ENCODE measurements at regions not wholly inside any gene's neighbourhood (a gene's known extent, or its start where the extent isn't known, plus 50 kb on each side); places are given as distances from the start of the nearest gene placed in this dataset.
"Not testable (repeated sequence)": the region's sequence is repeated elsewhere in the genome, so short reads cannot be mapped to it uniquely, and the experiment has no call there.

- H2BK120ac ChIP-seq (ENCODE audit: low read depth, low read length), result no peak overlapping the region
- no peak for DNase-seq (ENCODE audit: low spot score)
- H4K91ac ChIP-seq (ENCODE audit: low read depth, low read length, poor library complexity), result no peak overlapping the region
- no peak overlapping the region for H2BK12ac ChIP-seq (ENCODE audit: low read length)
- H3K27ac ChIP-seq (replicated peaks; ENCODE audit: low read length), result no peak overlapping the region
- H3K9me3 ChIP-seq (replicated peaks in 1 of 2; ENCODE audit: control insufficient read depth in 2 of 2, insufficient read depth in 1 of 2, low read depth in 1 of 2, low read length in 2 of 2), result peaks cover 0 to 4% of the 10 kb centered on the region in 2 donors
- H3K79me1 ChIP-seq (ENCODE audit: low read depth, low read length), result no peaks in the 10 kb centered on the region
- no peaks in the 10 kb centered on the region for H3K36me3 ChIP-seq (replicated peaks in 1 of 2; ENCODE audit: control insufficient read depth in 2 of 2, insufficient read depth in 2 of 2, low read length in 2 of 2)
- no peak overlapping the region for H3K4ac ChIP-seq (ENCODE audit: low read length)
- no peak overlapping the region for H2BK15ac ChIP-seq (ENCODE audit: low read length)
- no peak overlapping the region for H2BK5ac ChIP-seq (ENCODE audit: low read length)
- no peak overlapping the region for H3K9ac ChIP-seq (ENCODE audit: low read depth, low read length, poor library complexity)
- H2AK5ac ChIP-seq (ENCODE audit: low read depth, low read length), result no peak overlapping the region
- H3K4me3 ChIP-seq (ENCODE audit: low read length in 2 of 2), result no peak overlapping the region
- WGBS, 2 donors (ENCODE audit: extremely low coverage in 2 of 2, insufficient read length in 2 of 2, insufficient replicate concordance in 1 of 2), result no CpG with 5 or more reads among the region's 5 CpGs
- H3K14ac ChIP-seq (ENCODE audit: low read length), result no peak overlapping the region
- no peak overlapping the region for H3K4me2 ChIP-seq (ENCODE audit: insufficient read depth, low read length, poor library complexity, severe bottlenecking)
- H3K4me1 ChIP-seq (ENCODE audit: control insufficient read depth in 2 of 2, insufficient read depth in 1 of 2, low read depth in 1 of 2, low read length in 2 of 2), result no peaks in the 10 kb centered on the region
- H3K27me3 ChIP-seq (ENCODE audit: control insufficient read depth in 3 of 3, insufficient read depth in 3 of 3, low read depth in 1 of 3, low read length in 3 of 3), result no peaks in the 10 kb centered on the region
- no peak overlapping the region for H3K18ac ChIP-seq (ENCODE audit: low read length)
- no peak overlapping the region for H2AFZ ChIP-seq (ENCODE audit: low read length)
- no peak overlapping the region for H4K8ac ChIP-seq (ENCODE audit: low read depth, low read length)
- H3K23ac ChIP-seq (ENCODE audit: low read depth, low read length, poor library complexity), result no peak overlapping the region
Measured at GRCh38 chr19:27709496-27709895, 1503.5 kb downstream of the UQCRFS1 start.

DNA sequence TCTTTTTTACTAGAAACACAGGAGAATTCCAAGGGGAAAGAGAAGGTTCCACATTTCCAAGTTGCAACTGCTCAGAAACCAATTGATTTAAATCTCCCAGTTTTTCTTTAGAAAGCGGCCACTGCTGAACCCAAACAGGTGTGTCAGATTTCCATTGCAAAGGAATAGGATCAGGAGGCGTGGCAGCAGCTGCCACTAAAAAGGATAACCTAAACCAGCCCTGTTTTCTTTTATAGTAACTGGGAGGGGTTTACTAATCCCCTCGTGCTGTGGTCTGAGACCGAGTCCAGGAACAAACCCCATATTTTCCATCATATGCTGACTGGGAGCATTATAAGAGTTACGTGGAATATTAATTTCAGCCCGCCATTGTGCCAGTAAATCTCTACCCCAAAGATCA is 1504.0 kb downstream of the UQCRFS1 start:
- DNase-seq (ENCODE audit: low spot score); H3K27me3 ChIP-seq (ENCODE audit: control insufficient read depth in 3 of 3, insufficient read depth in 3 of 3, low read depth in 1 of 3, low read length in 3 of 3): not testable (repeated sequence)
- WGBS, 2 donors (ENCODE audit: extremely low coverage in 2 of 2, insufficient read length in 2 of 2, insufficient replicate concordance in 1 of 2), result no CpG with 5 or more reads among the region's 6 CpGs

DNA sequence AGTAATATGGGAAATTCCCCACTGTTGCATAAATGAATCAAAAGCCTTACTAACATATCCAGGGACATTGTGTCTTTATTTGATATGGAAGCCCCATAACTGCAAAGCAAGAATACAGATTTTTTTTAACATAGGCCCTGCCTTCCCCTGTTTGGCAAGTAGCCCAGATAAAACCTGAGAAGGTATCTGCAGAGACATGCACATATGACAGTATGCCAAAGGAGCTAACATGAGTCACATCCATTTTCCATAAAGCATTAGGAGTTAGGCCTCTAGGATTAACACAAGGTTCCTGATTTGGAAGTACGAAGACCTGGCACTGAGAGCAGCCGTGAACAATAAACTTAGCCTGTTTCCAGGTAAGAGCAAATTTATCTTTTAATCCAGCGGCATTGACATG is 1505.9 kb downstream of the UQCRFS1 start:
- H3K18ac ChIP-seq (ENCODE audit: low read length); H2BK12ac ChIP-seq (ENCODE audit: low read length); H4K91ac ChIP-seq (ENCODE audit: low read depth, low read length, poor library complexity); H3K4ac ChIP-seq (ENCODE audit: low read length); DNase-seq (ENCODE audit: low spot score); H3K14ac ChIP-seq (ENCODE audit: low read length); H2BK120ac ChIP-seq (ENCODE audit: low read depth, low read length); H2AFZ ChIP-seq (ENCODE audit: low read length); H3K27ac ChIP-seq (replicated peaks; ENCODE audit: low read length); H3K9ac ChIP-seq (ENCODE audit: low read depth, low read length, poor library complexity); H2AK5ac ChIP-seq (ENCODE audit: low read depth, low read length); H3K9me3 ChIP-seq (replicated peaks in 1 of 2; ENCODE audit: control insufficient read depth in 2 of 2, insufficient read depth in 1 of 2, low read depth in 1 of 2, low read length in 2 of 2); H2BK5ac ChIP-seq (ENCODE audit: low read length); H3K79me1 ChIP-seq (ENCODE audit: low read depth, low read length); H3K4me1 ChIP-seq (ENCODE audit: control insufficient read depth in 2 of 2, insufficient read depth in 1 of 2, low read depth in 1 of 2, low read length in 2 of 2); H3K36me3 ChIP-seq (replicated peaks in 1 of 2; ENCODE audit: control insufficient read depth in 2 of 2, insufficient read depth in 2 of 2, low read length in 2 of 2); H2BK15ac ChIP-seq (ENCODE audit: low read length); H3K4me2 ChIP-seq (ENCODE audit: insufficient read depth, low read length, poor library complexity, severe bottlenecking); H3K23ac ChIP-seq (ENCODE audit: low read depth, low read length, poor library complexity); H4K8ac ChIP-seq (ENCODE audit: low read depth, low read length); H3K4me3 ChIP-seq (ENCODE audit: low read length in 2 of 2); H3K27me3 ChIP-seq (ENCODE audit: control insufficient read depth in 3 of 3, insufficient read depth in 3 of 3, low read depth in 1 of 3, low read length in 3 of 3): not testable (repeated sequence)
- WGBS, 2 donors (ENCODE audit: extremely low coverage in 2 of 2, insufficient read length in 2 of 2, insufficient replicate concordance in 1 of 2), result no CpG with 5 or more reads among the region's 3 CpGs

More for the DNA sequence above, 1504.0 kb downstream of the UQCRFS1 start:
- not testable (repeated sequence) for H4K91ac ChIP-seq (ENCODE audit: low read depth, low read length, poor library complexity); H3K9ac ChIP-seq (ENCODE audit: low read depth, low read length, poor library complexity); H3K4ac ChIP-seq (ENCODE audit: low read length); H3K79me1 ChIP-seq (ENCODE audit: low read depth, low read length); H3K18ac ChIP-seq (ENCODE audit: low read length); H4K8ac ChIP-seq (ENCODE audit: low read depth, low read length); H3K4me2 ChIP-seq (ENCODE audit: insufficient read depth, low read length, poor library complexity, severe bottlenecking); H2AFZ ChIP-seq (ENCODE audit: low read length); H2BK15ac ChIP-seq (ENCODE audit: low read length); H3K4me3 ChIP-seq (ENCODE audit: low read length in 2 of 2); H3K36me3 ChIP-seq (replicated peaks in 1 of 2; ENCODE audit: control insufficient read depth in 2 of 2, insufficient read depth in 2 of 2, low read length in 2 of 2); H3K23ac ChIP-seq (ENCODE audit: low read depth, low read length, poor library complexity); H3K27ac ChIP-seq (replicated peaks; ENCODE audit: low read length); H2AK5ac ChIP-seq (ENCODE audit: low read depth, low read length); H3K4me1 ChIP-seq (ENCODE audit: control insufficient read depth in 2 of 2, insufficient read depth in 1 of 2, low read depth in 1 of 2, low read length in 2 of 2); H3K9me3 ChIP-seq (replicated peaks in 1 of 2; ENCODE audit: control insufficient read depth in 2 of 2, insufficient read depth in 1 of 2, low read depth in 1 of 2, low read length in 2 of 2); H2BK5ac ChIP-seq (ENCODE audit: low read length); H2BK12ac ChIP-seq (ENCODE audit: low read length); H3K14ac ChIP-seq (ENCODE audit: low read length); H2BK120ac ChIP-seq (ENCODE audit: low read depth, low read length)

DNA sequence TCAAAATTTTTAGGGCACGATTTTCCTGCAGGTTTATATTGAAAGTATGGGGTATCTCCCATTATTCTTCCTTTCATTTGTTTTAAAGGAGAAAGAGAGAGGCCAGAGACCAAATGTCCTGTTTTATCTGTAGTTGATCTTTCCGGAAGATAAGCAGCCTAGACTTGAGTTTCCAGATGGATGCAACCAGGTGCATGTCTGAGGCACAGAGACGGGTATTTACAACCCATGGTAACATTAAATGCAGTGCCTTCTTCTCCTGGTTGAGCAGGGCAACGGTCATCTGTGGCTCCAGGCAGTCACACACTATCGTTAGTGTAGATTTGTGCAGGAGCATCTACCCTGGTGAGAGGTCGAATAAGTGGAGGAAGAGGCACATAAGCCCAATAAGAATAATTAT is 1507.1 kb downstream of the UQCRFS1 start:
- no CpG with 5 or more reads among the region's 6 CpGs for WGBS, 2 donors (ENCODE audit: extremely low coverage in 2 of 2, insufficient read length in 2 of 2, insufficient replicate concordance in 1 of 2)
- H3K9ac ChIP-seq (ENCODE audit: low read depth, low read length, poor library complexity), result no peak overlapping the region
- H3K14ac ChIP-seq (ENCODE audit: low read length), result no peak overlapping the region
- no peaks in the 10 kb centered on the region for H3K79me1 ChIP-seq (ENCODE audit: low read depth, low read length)
- H3K27ac ChIP-seq (replicated peaks; ENCODE audit: low read length), result no peak overlapping the region
- H3K9me3 ChIP-seq (replicated peaks in 1 of 2; ENCODE audit: control insufficient read depth in 2 of 2, insufficient read depth in 1 of 2, low read depth in 1 of 2, low read length in 2 of 2), result peaks cover 0 to 2% of the 10 kb centered on the region in 2 donors
- no peak overlapping the region for H3K4me2 ChIP-seq (ENCODE audit: insufficient read depth, low read length, poor library complexity, severe bottlenecking)
- no peak overlapping the region for H4K91ac ChIP-seq (ENCODE audit: low read depth, low read length, poor library complexity)
- no peak overlapping the region for H3K18ac ChIP-seq (ENCODE audit: low read length)
- H3K4me3 ChIP-seq (ENCODE audit: low read length in 2 of 2), result no peak overlapping the region
- H2BK5ac ChIP-seq (ENCODE audit: low read length), result no peak overlapping the region
- H2AFZ ChIP-seq (ENCODE audit: low read length), result no peak overlapping the region
- H3K4me1 ChIP-seq (ENCODE audit: control insufficient read depth in 2 of 2, insufficient read depth in 1 of 2, low read depth in 1 of 2, low read length in 2 of 2), result no peaks in the 10 kb centered on the region
- H2BK12ac ChIP-seq (ENCODE audit: low read length), result no peak overlapping the region
- H2AK5ac ChIP-seq (ENCODE audit: low read depth, low read length), result no peak overlapping the region
- no peak overlapping the region for H4K8ac ChIP-seq (ENCODE audit: low read depth, low read length)
- H2BK120ac ChIP-seq (ENCODE audit: low read depth, low read length), result no peak overlapping the region
- no peaks in the 10 kb centered on the region for H3K27me3 ChIP-seq (ENCODE audit: control insufficient read depth in 3 of 3, insufficient read depth in 3 of 3, low read depth in 1 of 3, low read length in 3 of 3)
- H2BK15ac ChIP-seq (ENCODE audit: low read length), result no peak overlapping the region
- H3K36me3 ChIP-seq (replicated peaks in 1 of 2; ENCODE audit: control insufficient read depth in 2 of 2, insufficient read depth in 2 of 2, low read length in 2 of 2), result no peaks in the 10 kb centered on the region
- H3K23ac ChIP-seq (ENCODE audit: low read depth, low read length, poor library complexity), result no peak overlapping the region
- H3K4ac ChIP-seq (ENCODE audit: low read length), result no peak overlapping the region
- no peak for DNase-seq (ENCODE audit: low spot score)

Measured in neuronal stem cell (in vitro differentiated cells).